Uterus (tissue), 3 donors: ENCODE measurements at regions not wholly inside any gene's neighbourhood (a gene's known extent, or its start where the extent isn't known, plus 50 kb on each side); places are given as distances from the start of the nearest gene placed in this dataset.
A peak's percentile ranks its signal among the peaks of the same experiment; 100 is the strongest.

Source experiments
- DNase-seq, 2 donors: peaks; one replicate each; pipeline ENCODE4 v3.0.0-alpha.2; 2019 to 2020
- H3K27ac ChIP-seq, 2 donors: fragments of 200-600 bp; sonication (generic); 1 replicate in 1 of 2; 2 replicates in 1 of 2; pipeline ENCODE4 v1.5.1; 2016 to 2018
- H3K27me3 ChIP-seq, 2 donors: fragments of 200-600 bp; sonication (generic); one replicate each; pipeline ENCODE4 v1.5.1; 2018 to 2019; ENCODE audit warnings: control low read depth in 1 of 2
- H3K36me3 ChIP-seq, 2 donors: fragments of 200-600 bp; sonication (generic); one replicate each; pipeline ENCODE4 v1.5.1; 2019; ENCODE audit warnings: control low read depth in 1 of 2
- H3K4me1 ChIP-seq, 2 donors: fragments of 200-600 bp; sonication (generic); one replicate each; pipeline ENCODE4 v1.5.1; 2018 to 2019; ENCODE audit warnings: control low read depth in 1 of 2
- H3K4me3 ChIP-seq, 2 donors: fragments of 200-600 bp; sonication (generic); 1 replicate in 1 of 2; 2 replicates in 1 of 2; pipeline ENCODE4 v1.5.1; 2018 to 2019; ENCODE audit warnings: mild to moderate bottlenecking in 1 of 2
- H3K9me3 ChIP-seq, 2 donors: fragments of 200-600 bp; sonication (generic); one replicate each; pipeline ENCODE4 v1.5.1; 2019; ENCODE audit warnings: control low read depth in 1 of 2
- CTCF ChIP-seq, 4 experiments: fragments of 200-600 bp in 2 of 4; fragments of 450-650 bp in 2 of 4; sonication (generic) in 2 of 4; IDR thresholded peaks; one replicate each; pipeline ENCODE4 v1.5.1; 2016 to 2019; ENCODE audit warnings: antibody characterized with exemption in 4 of 4, mild to moderate bottlenecking in 2 of 4, moderate library complexity in 1 of 4
- POLR2A ChIP-seq, 2 donors: fragments of 450-650 bp; IDR thresholded peaks; one replicate each; pipeline ENCODE4 v1.6.1; 2016; ENCODE audit warnings: antibody characterized with exemption in 2 of 2, mild to moderate bottlenecking in 1 of 2, moderate library complexity in 1 of 2
- intact Hi-C: fragments of 100-400 bp; cut with DNase I; formaldehyde crosslinking; loops from one replicate; pipeline ENCODE4 v1.15.1; 2023; ENCODE audit warnings: low total_unique reads
- donor health status: DM: yes; HTN: yes; CAD: no.

DNA sequence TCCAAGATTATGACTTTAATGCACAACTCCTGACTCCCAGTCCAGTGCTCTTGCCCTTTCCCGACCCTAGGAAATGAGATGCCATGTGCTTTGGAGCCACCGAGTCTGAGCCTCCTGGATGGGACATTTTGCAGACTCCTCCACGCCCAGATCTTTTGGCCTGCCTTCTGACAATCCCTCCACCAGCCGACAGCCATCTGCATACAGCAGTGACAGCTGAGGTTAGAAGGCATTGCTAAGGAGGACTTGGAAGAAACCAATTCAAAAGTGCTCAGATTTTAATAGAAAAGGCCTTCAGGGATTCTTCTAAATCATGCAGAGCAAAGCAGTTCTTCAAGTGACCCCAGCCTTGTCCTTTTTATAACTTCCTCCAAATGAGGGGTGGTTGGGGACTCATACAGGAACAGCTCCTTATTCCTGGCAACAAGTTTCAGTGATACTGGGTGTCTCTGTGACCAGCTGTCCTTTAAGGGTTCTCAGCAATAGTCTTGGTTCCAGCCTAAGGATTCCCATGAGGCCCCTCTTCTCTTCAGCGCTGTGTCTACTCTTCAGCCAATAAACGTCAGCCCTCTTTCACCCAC is 369.3 kb downstream of the PBX1 start:
- DNase-seq, result no peak
- Histone ChIP-seq H3K27ac (peak overlapping the region; percentile 63 to 72), H3K9me3 (no peaks in the 10 kb centered on the region), H3K27me3 (no peaks in the 10 kb centered on the region), H3K4me3 (no peak overlapping the region), H3K36me3 (no peaks in the 10 kb centered on the region), H3K4me1 (no peaks in the 10 kb centered on the region)
- intact Hi-C loops, result no loop called here
- TF ChIP-seq CTCF (IDR thresholded peaks at IDR 0.05) (no peak), POLR2A (IDR thresholded peaks at IDR 0.05) (no peak)

DNA sequence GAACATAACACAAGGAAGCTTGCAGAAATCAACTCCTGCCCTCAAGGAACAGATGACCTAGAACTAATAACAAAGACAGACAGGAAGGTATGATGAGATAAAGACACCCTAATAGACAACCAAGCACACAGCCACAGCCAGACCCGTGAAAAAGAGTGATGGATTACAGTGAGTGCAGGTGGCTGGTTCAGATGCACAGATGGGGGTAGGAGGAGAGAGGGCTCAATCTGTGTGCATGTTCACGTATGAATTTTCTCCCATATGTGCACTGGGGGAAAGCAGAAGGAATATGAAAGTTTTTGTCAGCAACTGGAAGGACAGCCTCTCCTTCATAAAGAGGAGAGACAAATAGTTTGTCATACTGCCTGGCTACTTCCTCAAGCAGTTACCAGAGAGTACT is 367.1 kb downstream of the PBX1 start:
- intact Hi-C loops, result no loop called here

DNA sequence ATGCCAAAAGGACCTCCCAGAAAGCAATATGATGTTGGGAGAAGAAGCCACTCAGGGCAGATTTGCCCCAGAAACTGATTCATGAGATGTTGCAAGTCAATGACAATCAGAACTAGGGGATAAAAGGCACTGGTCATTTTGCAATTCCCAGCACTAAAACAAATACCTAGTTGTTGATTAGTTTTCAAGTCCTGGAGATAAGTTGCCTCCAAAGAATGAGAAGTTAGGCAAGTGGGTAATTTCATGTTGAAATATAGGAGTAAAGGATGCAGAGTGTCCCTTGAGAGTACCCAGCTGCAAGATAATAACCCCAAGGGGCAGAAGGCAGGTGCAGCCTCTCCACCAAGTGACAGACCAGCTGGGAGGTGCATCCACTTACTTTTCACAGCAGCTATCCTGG is 363.6 kb downstream of the PBX1 start:
- H3K27ac ChIP-seq, result no peak overlapping the region
- H3K27me3 ChIP-seq, result no peaks in the 10 kb centered on the region
- H3K4me1 ChIP-seq, result peaks cover 0 to 12% of the 10 kb centered on the region in 2 donors
- TF ChIP-seq CTCF (IDR thresholded peaks at IDR 0.05) (no peak), POLR2A (IDR thresholded peaks at IDR 0.05) (no peak)
- H3K36me3 ChIP-seq, result no peaks in the 10 kb centered on the region
- no peak for DNase-seq
- intact Hi-C loops, result no loop called here
- no peaks in the 10 kb centered on the region for H3K9me3 ChIP-seq
- H3K4me3 ChIP-seq, result no peak overlapping the region

More for the DNA sequence above, 367.1 kb downstream of the PBX1 start:
- DNase-seq, result no peak
- Histone ChIP-seq H3K27ac (peak overlapping the region; percentile 49 to 72), H3K27me3 (no peaks in the 10 kb centered on the region), H3K36me3 (no peaks in the 10 kb centered on the region), H3K4me1 (peaks cover 0 to 4% of the 10 kb centered on the region in 2 donors), H3K4me3 (no peak overlapping the region), H3K9me3 (no peaks in the 10 kb centered on the region)
- TF ChIP-seq POLR2A (IDR thresholded peaks at IDR 0.05) (no peak), CTCF (IDR thresholded peaks at IDR 0.05) (no peak)

DNA sequence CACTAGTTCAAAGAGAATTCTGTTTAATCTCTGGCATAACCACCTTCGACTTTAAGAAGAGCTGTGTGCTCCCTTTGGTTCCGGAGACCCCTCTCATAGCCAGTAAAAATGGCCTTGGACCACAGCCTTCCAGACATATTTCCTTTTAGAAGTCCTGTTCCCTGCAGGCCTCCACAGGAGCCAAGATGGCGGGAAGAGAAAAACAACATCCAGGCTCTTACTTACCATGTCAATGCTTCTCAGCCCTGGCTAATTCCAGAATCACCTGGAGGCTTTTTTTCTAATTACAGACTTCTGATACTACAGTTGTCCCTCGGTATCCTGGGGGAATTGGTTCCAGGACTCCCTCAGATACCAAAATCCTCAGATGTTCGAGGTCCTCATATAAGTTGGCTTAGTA is 362.5 kb downstream of the PBX1 start:
- Histone ChIP-seq H3K36me3 (no peaks in the 10 kb centered on the region), H3K27me3 (no peaks in the 10 kb centered on the region), H3K4me1 (peaks cover 0 to 12% of the 10 kb centered on the region in 2 donors), H3K4me3 (no peak overlapping the region), H3K9me3 (no peaks in the 10 kb centered on the region), H3K27ac (no peak overlapping the region)
- intact Hi-C loops, result no loop called here
- no peak for DNase-seq
- TF ChIP-seq POLR2A (IDR thresholded peaks at IDR 0.05) (no peak), CTCF (IDR thresholded peaks at IDR 0.05) (no peak)

DNA sequence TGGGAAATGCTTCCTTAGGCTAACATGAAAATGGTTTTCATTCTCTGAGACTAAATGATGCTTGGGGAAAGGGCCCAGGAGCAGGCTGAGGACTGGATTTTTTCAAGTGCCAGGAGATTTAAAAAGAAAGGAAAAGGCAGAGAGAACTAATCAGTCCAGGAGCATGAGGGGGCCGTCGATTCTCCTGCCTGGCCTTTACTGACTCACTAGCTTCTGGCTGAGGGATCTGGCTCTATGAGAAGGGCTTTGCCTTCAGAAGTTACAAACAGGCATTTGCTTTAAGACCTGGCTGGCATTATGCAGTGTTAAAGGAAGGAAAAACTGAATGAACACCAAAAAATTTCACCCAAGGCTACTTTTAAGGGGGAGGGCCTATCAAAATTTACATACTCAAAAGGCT is 359.2 kb downstream of the PBX1 start:
- Histone ChIP-seq H3K27ac (peak overlapping the region; percentile 77 to 83), H3K4me3 (no peak overlapping the region), H3K27me3 (no peaks in the 10 kb centered on the region), H3K36me3 (no peaks in the 10 kb centered on the region), H3K9me3 (no peaks in the 10 kb centered on the region), H3K4me1 (peaks cover 0 to 12% of the 10 kb centered on the region in 2 donors)
- TF ChIP-seq POLR2A (IDR thresholded peaks at IDR 0.05), result no peak
- no peak for TF ChIP-seq CTCF (IDR thresholded peaks at IDR 0.05)
- intact Hi-C loops, result no loop called here
- peak in 1 of 2 donors; percentile 56 for DNase-seq
